ENCODE measurements at regions not wholly inside any gene's neighbourhood (a gene's known extent, or its start where the extent isn't known, plus 50 kb on each side); places are given as distances from the start of the nearest gene placed in this dataset.

GRCh38 chr10:3476186-3476585, 303.6 kb upstream of the PITRM1 start:
- peaks cover 12% of the 10 kb centered on the region; the same call in 1 of the 2 replicates for H3K4me1 ChIP-seq (ENCODE audit: insufficient read depth, low read length)
- H3K9ac ChIP-seq (ENCODE audit: low read depth, low read length), result no peak overlapping the region
- no peaks in the 10 kb centered on the region for H3K36me3 ChIP-seq (ENCODE audit: insufficient read depth, low read depth, low read length)
- no peak overlapping the region for H3K27ac ChIP-seq (ENCODE audit: low read length)
- no peak overlapping the region for H3K4me3 ChIP-seq (ENCODE audit: low read length)
- H3K27me3 ChIP-seq (ENCODE audit: insufficient read depth, low read length), result no peaks in the 10 kb centered on the region
- no peaks in the 10 kb centered on the region for H3K9me3 ChIP-seq (ENCODE audit: insufficient read depth, low read depth, low read length)

DNA sequence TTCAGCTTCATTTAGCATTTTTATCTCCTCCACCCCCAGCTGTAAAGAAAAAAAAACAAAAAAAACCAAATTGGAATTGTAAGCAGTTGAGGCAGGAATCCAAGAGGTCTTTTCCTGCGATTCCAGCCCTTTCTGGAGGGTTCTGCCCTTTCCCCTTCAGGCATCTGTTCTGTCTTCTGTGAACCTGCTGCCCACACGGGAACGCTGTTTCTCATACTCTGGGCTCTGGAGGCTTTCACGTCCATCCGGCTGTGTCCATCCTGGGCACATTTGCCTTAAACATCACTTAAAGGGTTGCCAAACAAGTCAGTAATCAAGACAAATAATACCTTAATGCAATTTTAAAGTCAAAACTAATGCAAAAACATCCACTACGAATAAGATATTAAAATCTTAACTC, 302.8 kb upstream of the PITRM1 start:
- H3K9me3 ChIP-seq (ENCODE audit: insufficient read depth, low read depth, low read length), result no peaks in the 10 kb centered on the region
- H3K4me3 ChIP-seq (ENCODE audit: low read length), result no peak overlapping the region
- H3K27ac ChIP-seq (ENCODE audit: low read length), result no peak overlapping the region
- H3K36me3 ChIP-seq (ENCODE audit: insufficient read depth, low read depth, low read length), result no peaks in the 10 kb centered on the region
- H3K4me1 ChIP-seq (ENCODE audit: insufficient read depth, low read length), result peaks cover 12% of the 10 kb centered on the region; the same call in 1 of the 2 replicates
- H3K9ac ChIP-seq (ENCODE audit: low read depth, low read length), result no peak overlapping the region
- no peaks in the 10 kb centered on the region for H3K27me3 ChIP-seq (ENCODE audit: insufficient read depth, low read length)

DNA sequence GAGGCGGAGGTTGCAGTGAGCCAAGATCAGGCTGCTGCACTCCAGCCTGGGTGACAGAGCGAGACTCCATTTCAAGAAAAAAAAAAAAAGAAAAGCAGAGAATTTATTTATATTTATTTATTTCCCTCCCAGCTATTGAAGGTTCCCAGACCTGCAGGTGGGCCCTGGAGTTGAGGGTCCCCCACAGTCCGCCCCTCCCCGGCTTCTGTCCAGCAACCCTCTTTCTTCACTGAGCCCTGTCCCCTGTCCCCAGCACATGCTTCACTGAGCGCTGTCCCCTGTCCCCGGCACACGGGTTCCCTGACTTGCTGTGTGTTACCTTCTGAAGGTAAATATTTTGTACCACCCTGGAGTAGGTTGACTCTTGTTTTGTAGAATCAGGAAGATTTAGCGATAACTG, 301.7 kb upstream of the PITRM1 start:
- no peak overlapping the region for H3K9ac ChIP-seq (ENCODE audit: low read depth, low read length)
- H3K36me3 ChIP-seq (ENCODE audit: insufficient read depth, low read depth, low read length), result no peaks in the 10 kb centered on the region
- no peaks in the 10 kb centered on the region for H3K27me3 ChIP-seq (ENCODE audit: insufficient read depth, low read length)
- peaks cover 14% of the 10 kb centered on the region for H3K4me1 ChIP-seq (ENCODE audit: insufficient read depth, low read length)
- H3K4me3 ChIP-seq (ENCODE audit: low read length), result no peak overlapping the region
- no peak overlapping the region for H3K27ac ChIP-seq (ENCODE audit: low read length)
- H3K9me3 ChIP-seq (ENCODE audit: insufficient read depth, low read depth, low read length), result no peaks in the 10 kb centered on the region

DNA sequence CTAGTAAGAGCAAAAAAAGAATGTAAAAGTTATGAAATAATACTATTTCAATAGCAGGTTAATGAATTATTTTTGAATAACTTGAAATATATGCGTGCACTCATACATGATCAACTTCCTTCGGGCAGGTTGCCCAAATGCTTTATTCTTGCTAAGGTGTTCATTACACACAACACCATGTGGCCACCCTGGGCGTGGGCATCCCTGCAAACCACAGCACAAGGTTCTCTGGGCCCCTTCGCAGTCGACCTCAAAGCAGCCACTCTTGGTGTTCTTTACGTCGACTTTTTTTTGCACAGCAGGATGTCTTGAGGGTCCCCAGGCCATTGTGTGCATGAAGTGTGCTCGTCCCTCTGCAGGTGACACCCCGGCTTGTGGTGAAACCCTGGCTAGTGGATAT, 300.7 kb upstream of the PITRM1 start:
- Histone ChIP-seq H3K9ac (ENCODE audit: low read depth, low read length) (no peak overlapping the region), H3K27me3 (ENCODE audit: insufficient read depth, low read length) (no peaks in the 10 kb centered on the region), H3K27ac (ENCODE audit: low read length) (no peak overlapping the region), H3K9me3 (ENCODE audit: insufficient read depth, low read depth, low read length) (no peaks in the 10 kb centered on the region), H3K36me3 (ENCODE audit: insufficient read depth, low read depth, low read length) (no peaks in the 10 kb centered on the region), H3K4me3 (ENCODE audit: low read length) (no peak overlapping the region), H3K4me1 (ENCODE audit: insufficient read depth, low read length) (peaks cover 17% of the 10 kb centered on the region)

- no peaks in the 10 kb centered on the region for H3K9me3 ChIP-seq (ENCODE audit: insufficient read depth, low read depth, low read length)
- H3K27me3 ChIP-seq (ENCODE audit: insufficient read depth, low read length), result no peaks in the 10 kb centered on the region
- H3K9ac ChIP-seq (ENCODE audit: low read depth, low read length), result no peak overlapping the region
- H3K27ac ChIP-seq (ENCODE audit: low read length), result no peak overlapping the region
- no peaks in the 10 kb centered on the region for H3K36me3 ChIP-seq (ENCODE audit: insufficient read depth, low read depth, low read length)
- H3K4me1 ChIP-seq (ENCODE audit: insufficient read depth, low read length), result peaks cover 19% of the 10 kb centered on the region
- H3K4me3 ChIP-seq (ENCODE audit: low read length), result no peak overlapping the region
Measured at GRCh38 chr10:3472287-3473051, 299.9 kb upstream of the PITRM1 start.

GRCh38 chr10:3471927-3472286, 299.3 kb upstream of the PITRM1 start:
- H3K9me3 ChIP-seq (ENCODE audit: insufficient read depth, low read depth, low read length), result no peaks in the 10 kb centered on the region
- no peak overlapping the region for H3K27ac ChIP-seq (ENCODE audit: low read length)
- no peak overlapping the region for H3K9ac ChIP-seq (ENCODE audit: low read depth, low read length)
- no peaks in the 10 kb centered on the region for H3K36me3 ChIP-seq (ENCODE audit: insufficient read depth, low read depth, low read length)
- H3K4me1 ChIP-seq (ENCODE audit: insufficient read depth, low read length), result peaks cover 22% of the 10 kb centered on the region
- no peak overlapping the region for H3K4me3 ChIP-seq (ENCODE audit: low read length)
- no peaks in the 10 kb centered on the region for H3K27me3 ChIP-seq (ENCODE audit: insufficient read depth, low read length)

GRCh38 chr10:3471472-3471871, 298.9 kb upstream of the PITRM1 start:
- Histone ChIP-seq H3K27ac (ENCODE audit: low read length) (no peak overlapping the region), H3K27me3 (ENCODE audit: insufficient read depth, low read length) (no peaks in the 10 kb centered on the region), H3K4me1 (ENCODE audit: insufficient read depth, low read length) (peaks cover 23% of the 10 kb centered on the region), H3K4me3 (ENCODE audit: low read length) (no peak overlapping the region), H3K9ac (ENCODE audit: low read depth, low read length) (no peak overlapping the region), H3K9me3 (ENCODE audit: insufficient read depth, low read depth, low read length) (no peaks in the 10 kb centered on the region), H3K36me3 (ENCODE audit: insufficient read depth, low read depth, low read length) (no peaks in the 10 kb centered on the region)

DNA sequence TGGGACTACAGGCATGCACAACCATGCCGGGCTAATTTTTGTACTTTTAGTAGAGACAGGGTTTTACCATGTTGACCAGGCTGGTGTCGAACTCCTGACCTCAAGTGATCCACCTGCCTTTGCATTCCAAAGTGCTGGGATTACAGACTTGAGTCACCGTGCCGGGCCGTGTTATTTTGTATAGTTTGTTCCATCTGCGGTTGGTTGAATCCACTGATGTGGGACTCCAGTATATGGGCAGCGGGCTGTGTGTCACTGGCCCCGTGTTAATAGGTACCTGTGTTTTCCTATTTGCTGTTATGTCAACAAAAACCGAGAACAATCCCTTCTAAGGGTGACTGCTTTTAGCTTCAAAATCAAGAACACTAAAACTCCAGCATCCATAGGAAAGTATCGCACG, 297.6 kb upstream of the PITRM1 start:
- Histone ChIP-seq H3K4me1 (ENCODE audit: insufficient read depth, low read length) (peaks cover 23% of the 10 kb centered on the region), H3K36me3 (ENCODE audit: insufficient read depth, low read depth, low read length) (no peaks in the 10 kb centered on the region), H3K27ac (ENCODE audit: low read length) (no peak overlapping the region), H3K9me3 (ENCODE audit: insufficient read depth, low read depth, low read length) (no peaks in the 10 kb centered on the region), H3K9ac (ENCODE audit: low read depth, low read length) (no peak overlapping the region), H3K4me3 (ENCODE audit: low read length) (no peak overlapping the region), H3K27me3 (ENCODE audit: insufficient read depth, low read length) (no peaks in the 10 kb centered on the region)

DNA sequence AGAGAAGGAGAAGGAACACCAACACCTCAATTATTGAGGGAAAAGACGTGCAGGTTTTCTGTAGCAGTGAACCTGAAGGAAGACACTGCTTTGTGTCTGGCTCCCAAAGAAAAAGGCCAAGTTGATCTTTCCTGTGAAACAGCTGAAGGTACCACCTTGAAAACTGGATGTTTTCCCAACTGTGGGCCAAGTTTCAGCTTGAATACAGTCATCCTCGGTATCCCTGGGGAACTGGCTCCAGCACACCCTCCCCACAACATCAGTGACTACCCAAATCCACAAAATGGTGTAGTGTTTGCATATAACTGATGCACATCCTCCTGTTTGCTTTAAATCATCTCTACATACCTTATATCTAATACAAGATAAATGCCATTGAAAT, 297.0 kb upstream of the PITRM1 start:
- Histone ChIP-seq H3K27me3 (ENCODE audit: insufficient read depth, low read length) (no peaks in the 10 kb centered on the region), H3K9me3 (ENCODE audit: insufficient read depth, low read depth, low read length) (no peaks in the 10 kb centered on the region), H3K4me1 (ENCODE audit: insufficient read depth, low read length) (peaks cover 23% of the 10 kb centered on the region), H3K27ac (ENCODE audit: low read length) (no peak overlapping the region), H3K4me3 (ENCODE audit: low read length) (no peak overlapping the region), H3K9ac (ENCODE audit: low read depth, low read length) (no peak overlapping the region), H3K36me3 (ENCODE audit: insufficient read depth, low read depth, low read length) (no peaks in the 10 kb centered on the region)

GRCh38 chr10:3468919-3469638, 296.5 kb upstream of the PITRM1 start:
- H3K27ac ChIP-seq (ENCODE audit: low read length), result no peak overlapping the region
- H3K36me3 ChIP-seq (ENCODE audit: insufficient read depth, low read depth, low read length), result no peaks in the 10 kb centered on the region
- no peak overlapping the region for H3K4me3 ChIP-seq (ENCODE audit: low read length)
- no peak overlapping the region for H3K9ac ChIP-seq (ENCODE audit: low read depth, low read length)
- no peaks in the 10 kb centered on the region for H3K27me3 ChIP-seq (ENCODE audit: insufficient read depth, low read length)
- H3K4me1 ChIP-seq (ENCODE audit: insufficient read depth, low read length), result peaks cover 23% of the 10 kb centered on the region
- no peaks in the 10 kb centered on the region for H3K9me3 ChIP-seq (ENCODE audit: insufficient read depth, low read depth, low read length)

DNA sequence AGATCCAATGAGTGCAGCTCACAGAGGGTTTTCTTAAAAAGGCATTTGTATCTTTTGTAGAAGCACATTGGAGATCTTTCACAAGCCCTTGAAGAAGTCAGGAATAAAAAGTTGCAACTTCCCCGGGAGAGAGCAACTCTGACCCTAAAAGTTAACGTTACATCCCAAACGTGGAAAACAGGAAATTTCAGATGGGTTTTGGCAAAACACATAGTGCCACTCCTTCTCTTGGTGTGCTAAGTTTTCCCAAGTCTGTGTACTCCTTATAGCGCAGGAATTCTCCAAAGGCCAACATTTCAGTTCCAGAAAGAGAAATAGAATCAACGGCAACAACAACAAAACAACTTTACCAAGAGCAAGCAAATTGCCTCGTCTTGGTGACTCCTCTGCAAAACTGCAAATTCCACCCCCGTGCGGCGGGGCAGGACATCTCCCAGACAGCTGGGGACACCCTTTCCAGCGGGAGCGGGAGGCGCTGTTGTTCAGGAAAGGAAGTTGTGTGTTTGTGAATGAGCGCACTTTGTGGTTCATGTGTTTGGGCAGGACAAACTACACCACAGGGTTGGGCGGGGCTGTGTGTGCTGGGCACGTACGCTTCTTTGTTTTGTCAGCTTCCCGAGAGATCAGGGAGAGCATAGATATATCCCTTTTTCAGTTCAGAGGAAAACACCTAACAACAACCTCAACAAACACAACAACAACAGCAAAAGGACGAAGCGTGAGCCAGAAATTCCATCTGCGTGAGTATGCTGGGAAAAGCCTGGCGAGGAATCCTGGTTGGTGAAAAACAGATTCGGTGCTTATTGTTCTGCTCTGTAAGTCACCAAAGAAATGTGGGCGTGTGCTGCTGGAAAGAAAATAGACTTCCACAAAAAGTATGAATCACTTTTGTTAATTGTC, 294.7 kb upstream of the PITRM1 start:
- H3K36me3 ChIP-seq (ENCODE audit: insufficient read depth, low read depth, low read length), result no peaks in the 10 kb centered on the region
- H3K9ac ChIP-seq (ENCODE audit: low read depth, low read length), result no peak overlapping the region
- H3K27me3 ChIP-seq (ENCODE audit: insufficient read depth, low read length), result no peaks in the 10 kb centered on the region
- H3K9me3 ChIP-seq (ENCODE audit: insufficient read depth, low read depth, low read length), result no peaks in the 10 kb centered on the region
- peaks cover 17% of the 10 kb centered on the region for H3K4me1 ChIP-seq (ENCODE audit: insufficient read depth, low read length)
- no peak overlapping the region for H3K27ac ChIP-seq (ENCODE audit: low read length)
- H3K4me3 ChIP-seq (ENCODE audit: low read length), result no peak overlapping the region

All from iPS-20b (cell line).